Ishikawa (cell line): ENCODE measurements at regions not wholly inside any gene's neighbourhood (a gene's known extent, or its start where the extent isn't known, plus 50 kb on each side); places are given as distances from the start of the nearest gene placed in this dataset.

ENCODE experiments used
- CEBPB ChIP-seq: IDR thresholded peaks from 2 replicates; pipeline ENCODE4 v1.6.1; 2012
- EGR1 ChIP-seq: IDR thresholded peaks from 2 replicates; pipeline ENCODE4 v1.6.1; 2012
- MAX ChIP-seq: IDR thresholded peaks from 2 replicates; pipeline ENCODE4 v1.6.1; 2012
- NFIC ChIP-seq: IDR thresholded peaks from 2 replicates; pipeline ENCODE4 v1.6.1; 2012
- RAD21 ChIP-seq: IDR thresholded peaks from 2 replicates; pipeline ENCODE4 v1.6.1; 2012; ENCODE audit warnings: low read depth
- TAF1 ChIP-seq: IDR thresholded peaks from 2 replicates; pipeline ENCODE4 v1.6.1; 2012; ENCODE audit warnings: low read depth, mild to moderate bottlenecking
- USF1 ChIP-seq: IDR thresholded peaks from 2 replicates; pipeline ENCODE4 v1.6.1; 2012
- YY1 ChIP-seq: IDR thresholded peaks from 2 replicates; pipeline ENCODE4 v1.6.1; 2012; ENCODE audit warnings: low read depth

DNA sequence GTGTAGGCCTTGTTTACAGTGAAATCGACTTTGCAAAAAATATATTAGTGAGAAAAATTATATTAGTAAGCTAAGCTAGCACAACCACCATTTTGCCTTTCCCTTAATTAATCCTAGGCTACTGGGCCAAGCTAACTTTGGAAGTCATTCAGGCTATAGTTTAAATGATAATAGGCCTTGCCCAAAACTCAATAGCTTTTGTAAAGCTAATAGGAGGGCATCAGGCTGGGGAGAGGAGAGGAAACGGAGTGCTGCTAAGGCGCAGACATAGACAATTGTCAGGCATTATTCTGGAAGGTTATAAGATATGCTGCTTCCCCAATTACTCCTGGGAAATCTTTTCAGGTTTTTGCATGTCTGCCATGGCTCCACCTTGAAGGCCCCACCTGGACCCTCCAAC is 1286.0 kb downstream of the NSUN3 start:
- TF ChIP-seq YY1 (no peak), MAX (no peak), RAD21 (no peak), CEBPB (no peak), EGR1 (no peak), TAF1 (no peak), USF1 (no peak), NFIC (no peak)
